GM10248 (cell line): ENCODE measurements at regions not wholly inside any gene's neighbourhood (a gene's known extent, or its start where the extent isn't known, plus 50 kb on each side); places are given as distances from the start of the nearest gene placed in this dataset.

ENCODE experiments used
- CTCF ChIA-PET: fragments of 300-600 bp; sonication (Branson Sonifier 250); formaldehyde crosslinking; extraction: SDS; loops from one replicate; lab custom pipeline; 2021; ENCODE audit warnings: antibody characterized with exemption; lab: Yijun Ruan, JAX
- POLR2A ChIA-PET: fragments of 350-650 bp; sonication (Branson Sonifier 250); formaldehyde crosslinking; extraction: SDS; loops from one replicate; lab custom pipeline; 2020; ENCODE audit warnings: antibody characterized with exemption; lab: Yijun Ruan, JAX
- DNase-seq: peaks from one replicate; pipeline ENCODE4 v3.0.0; 2012; ENCODE audit errors: extremely low spot score
- CTCF ChIP-seq: IDR thresholded peaks from 2 replicates; pipeline ENCODE4 v1.5.1; 2012; ENCODE audit warnings: mild to moderate bottlenecking, low read depth; ENCODE audit errors: extremely low read depth, missing control alignments, control extremely low read depth

- POLR2A ChIA-PET, result no interaction called here
- CTCF ChIA-PET, result interaction anchor here (1.0 kb wide), 1 partner anchor 11 kb away, joined by 4 read pairs; no protein-coding TSS in a partner anchor
- no peak for TF ChIP-seq CTCF
- no peak for DNase-seq
Observed at GRCh38 chr11:128208329-128209137, 378.8 kb downstream of the ETS1 start.

- DNase-seq, result no peak
- ChIA-PET CTCF (no interaction called here), POLR2A (no interaction called here)
- no peak for TF ChIP-seq CTCF
Observed at GRCh38 chr11:128207861-128208321, 379.5 kb downstream of the ETS1 start.

GRCh38 chr11:128206461-128206860 lies 380.9 kb downstream of the ETS1 start:
- TF ChIP-seq CTCF, result no peak
- no peak for DNase-seq
- ChIA-PET POLR2A (no interaction called here), CTCF (interaction anchor here (0.8 kb wide), 1 partner anchor 19 kb away, joined by 3 read pairs; no protein-coding TSS in a partner anchor)

- POLR2A ChIA-PET, result no interaction called here
- CTCF ChIA-PET, result interaction anchor here (0.8 kb wide), 1 partner anchor 19 kb away, joined by 3 read pairs; no protein-coding TSS in a partner anchor
- TF ChIP-seq CTCF, result no peak
- no peak for DNase-seq
Observed at GRCh38 chr11:128205796-128206195, 381.6 kb downstream of the ETS1 start.

GRCh38 chr11:128204898-128205297 lies 382.5 kb downstream of the ETS1 start:
- no peak for TF ChIP-seq CTCF
- no peak for DNase-seq
- ChIA-PET POLR2A (no interaction called here), CTCF (no interaction called here)

- ChIA-PET POLR2A (no interaction called here), CTCF (no interaction called here)
- TF ChIP-seq CTCF, result no peak
- no peak for DNase-seq
Observed at GRCh38 chr11:128201801-128202200, 385.6 kb downstream of the ETS1 start.

GRCh38 chr11:128201009-128201408 lies 386.3 kb downstream of the ETS1 start:
- TF ChIP-seq CTCF, result no peak
- POLR2A ChIA-PET, result no interaction called here
- CTCF ChIA-PET, result no interaction called here
- no peak for DNase-seq
